Right lobe of liver (tissue), 4 donors: ENCODE measurements at regions not wholly inside any gene's neighbourhood (a gene's known extent, or its start where the extent isn't known, plus 50 kb on each side); places are given as distances from the start of the nearest gene placed in this dataset.
"Not testable (repeated sequence)": the region's sequence is repeated elsewhere in the genome, so short reads cannot be mapped to it uniquely, and the experiment has no call there.

ENCODE experiments used
- CTCF ChIP-seq, 4 donors: fragments of 200-600 bp in 3 of 4; fragments of 450-650 bp in 1 of 4; IDR thresholded peaks; one replicate each; pipeline versions ENCODE4 v1.5.1 to v1.8.0; 2016 to 2022; ENCODE audit warnings: antibody characterized with exemption in 4 of 4, mild to moderate bottlenecking in 2 of 4
- POLR2A ChIP-seq: fragments of 450-650 bp; IDR thresholded peaks from one replicate; pipeline ENCODE4 v1.6.1; 2017; ENCODE audit warnings: antibody characterized with exemption, mild to moderate bottlenecking
- donor health status: DM: no; HTN: no; CAD: no.
- donor health status: DM: no; HTN: no; CAD: no.
- donor health status: DM: no; HTN: yes; CAD: no.

- not testable (repeated sequence) for TF ChIP-seq POLR2A; CTCF (IDR thresholded peaks at IDR 0.05)
Measured at GRCh38 chr1:16794609-16795008, 54.3 kb downstream of the RNU1-4 start.
